ENCODE measurements at regions not wholly inside any gene's neighbourhood (a gene's known extent, or its start where the extent isn't known, plus 50 kb on each side); places are given as distances from the start of the nearest gene placed in this dataset.

DNA sequence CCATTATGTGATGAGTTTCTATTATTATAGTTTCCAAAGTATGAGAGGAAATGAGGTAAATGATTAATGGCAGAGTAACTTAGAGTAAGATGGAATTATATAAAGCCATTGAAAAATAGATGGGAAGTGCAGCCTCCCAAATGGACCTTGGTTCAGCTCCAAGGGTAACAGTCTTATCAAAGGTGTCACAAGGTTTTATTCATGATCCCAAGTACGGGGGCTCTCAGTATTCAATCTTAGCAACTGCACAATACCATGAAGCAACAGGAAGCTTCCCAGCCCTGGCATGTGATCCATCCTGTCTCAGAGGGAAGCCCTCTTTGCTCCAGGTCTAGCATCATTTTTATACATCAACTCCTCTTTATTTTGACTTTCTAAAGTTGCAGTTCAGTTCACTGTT, 948.2 kb downstream of the GALC start:
- Histone ChIP-seq H3K27me3 (replicated peaks; ENCODE audit: insufficient read depth, low read depth, low read length, poor library complexity) (no peaks in the 10 kb centered on the region), H3K27ac (ENCODE audit: low read depth, low read length, poor library complexity, severe bottlenecking) (no peak overlapping the region), H3K4me1 (ENCODE audit: insufficient read depth, low read length, poor library complexity, severe bottlenecking) (no peaks in the 10 kb centered on the region), H3K4me3 (ENCODE audit: low read depth, low read length, poor library complexity, severe bottlenecking) (no peak overlapping the region), H3K36me3 (ENCODE audit: insufficient read depth, low read length, poor library complexity, severe bottlenecking) (no peaks in the 10 kb centered on the region), H3K9me3 (ENCODE audit: low read depth, low read length, poor library complexity, severe bottlenecking) (no peaks in the 10 kb centered on the region)
- ChIA-PET CTCF (no interaction called here), POLR2A (ENCODE audit: low non-redundant PET) (no interaction called here)
- DNase-seq (ENCODE audit: low spot score) = no peak
- BruUV-seq (replicated peaks) = no TSS peak
- TF ChIP-seq CTCF (conservative IDR thresholded peaks at IDR 0.05; ENCODE audit: low read depth, low read length) = no peak
- no peak for TF ChIP-seq EZH2 (IDR thresholded peaks at IDR 0.05; ENCODE audit: borderline replicate concordance, low read depth, low read length, poor library complexity, severe bottlenecking)
- intact Hi-C loops (cut with micrococcal nuclease; ENCODE audit: unreplicated experiment) = no loop called here

GRCh38 chr14:87043667-87044200, 949.2 kb downstream of the GALC start:
- POLR2A ChIA-PET (ENCODE audit: low non-redundant PET) = no interaction called here
- intact Hi-C loops (cut with micrococcal nuclease; ENCODE audit: unreplicated experiment) = no loop called here

GRCh38 chr14:87042354-87042753, 950.6 kb downstream of the GALC start:
- H3K4me1 ChIP-seq (ENCODE audit: insufficient read depth, low read length, poor library complexity, severe bottlenecking) = no peaks in the 10 kb centered on the region
- TF ChIP-seq CTCF (conservative IDR thresholded peaks at IDR 0.05; ENCODE audit: low read depth, low read length) = no peak
- no peak for TF ChIP-seq EZH2 (IDR thresholded peaks at IDR 0.05; ENCODE audit: borderline replicate concordance, low read depth, low read length, poor library complexity, severe bottlenecking)
- ChIA-PET POLR2A (ENCODE audit: low non-redundant PET) (no interaction called here), CTCF (no interaction called here)
- no peaks in the 10 kb centered on the region for H3K27me3 ChIP-seq (replicated peaks; ENCODE audit: insufficient read depth, low read depth, low read length, poor library complexity)
- no peak overlapping the region for H3K4me3 ChIP-seq (ENCODE audit: low read depth, low read length, poor library complexity, severe bottlenecking)
- H3K36me3 ChIP-seq (ENCODE audit: insufficient read depth, low read length, poor library complexity, severe bottlenecking) = no peaks in the 10 kb centered on the region
- H3K27ac ChIP-seq (ENCODE audit: low read depth, low read length, poor library complexity, severe bottlenecking) = no peak overlapping the region
- no peak for DNase-seq (ENCODE audit: low spot score)
- no TSS peak for BruUV-seq (replicated peaks)
- no peaks in the 10 kb centered on the region for H3K9me3 ChIP-seq (ENCODE audit: low read depth, low read length, poor library complexity, severe bottlenecking)
- intact Hi-C loops (cut with micrococcal nuclease; ENCODE audit: unreplicated experiment) = no loop called here

More at GRCh38 chr14:87043667-87044200, 949.2 kb downstream of the GALC start:
- TF ChIP-seq EZH2 (IDR thresholded peaks at IDR 0.05; ENCODE audit: borderline replicate concordance, low read depth, low read length, poor library complexity, severe bottlenecking) (no peak), CTCF (conservative IDR thresholded peaks at IDR 0.05; ENCODE audit: low read depth, low read length) (no peak)
- no TSS peak for BruUV-seq (replicated peaks)
- Histone ChIP-seq H3K4me1 (ENCODE audit: insufficient read depth, low read length, poor library complexity, severe bottlenecking) (no peaks in the 10 kb centered on the region), H3K27me3 (replicated peaks; ENCODE audit: insufficient read depth, low read depth, low read length, poor library complexity) (no peaks in the 10 kb centered on the region), H3K9me3 (ENCODE audit: low read depth, low read length, poor library complexity, severe bottlenecking) (no peaks in the 10 kb centered on the region), H3K36me3 (ENCODE audit: insufficient read depth, low read length, poor library complexity, severe bottlenecking) (no peaks in the 10 kb centered on the region), H3K27ac (ENCODE audit: low read depth, low read length, poor library complexity, severe bottlenecking) (no peak overlapping the region), H3K4me3 (ENCODE audit: low read depth, low read length, poor library complexity, severe bottlenecking) (no peak overlapping the region)
- CTCF ChIA-PET = no interaction called here
- DNase-seq (ENCODE audit: low spot score) = no peak
